ENCODE measurements at regions not wholly inside any gene's neighbourhood (a gene's known extent, or its start where the extent isn't known, plus 50 kb on each side); places are given as distances from the start of the nearest gene placed in this dataset.

DNA sequence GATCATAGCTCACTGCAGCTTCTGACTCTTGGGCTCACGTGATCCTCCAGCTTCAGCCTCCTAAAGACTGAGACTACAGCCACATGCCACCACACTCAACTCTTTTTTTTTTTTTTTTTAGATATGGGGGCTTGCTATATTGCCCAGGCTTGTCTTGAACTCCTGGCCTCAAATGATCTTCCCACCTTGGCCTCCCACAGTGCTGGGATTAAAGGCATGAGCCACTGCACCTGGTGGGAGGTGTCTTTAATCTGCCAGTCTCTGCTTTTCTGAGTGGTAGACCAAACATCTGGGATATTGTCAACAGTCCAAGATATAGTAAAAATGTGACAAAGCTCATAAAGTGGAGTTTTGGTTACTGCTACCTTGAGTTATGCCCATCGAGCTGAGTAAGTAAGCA, 104.9 kb upstream of the FOXP2 start:
- TF ChIP-seq, protein P1, sequence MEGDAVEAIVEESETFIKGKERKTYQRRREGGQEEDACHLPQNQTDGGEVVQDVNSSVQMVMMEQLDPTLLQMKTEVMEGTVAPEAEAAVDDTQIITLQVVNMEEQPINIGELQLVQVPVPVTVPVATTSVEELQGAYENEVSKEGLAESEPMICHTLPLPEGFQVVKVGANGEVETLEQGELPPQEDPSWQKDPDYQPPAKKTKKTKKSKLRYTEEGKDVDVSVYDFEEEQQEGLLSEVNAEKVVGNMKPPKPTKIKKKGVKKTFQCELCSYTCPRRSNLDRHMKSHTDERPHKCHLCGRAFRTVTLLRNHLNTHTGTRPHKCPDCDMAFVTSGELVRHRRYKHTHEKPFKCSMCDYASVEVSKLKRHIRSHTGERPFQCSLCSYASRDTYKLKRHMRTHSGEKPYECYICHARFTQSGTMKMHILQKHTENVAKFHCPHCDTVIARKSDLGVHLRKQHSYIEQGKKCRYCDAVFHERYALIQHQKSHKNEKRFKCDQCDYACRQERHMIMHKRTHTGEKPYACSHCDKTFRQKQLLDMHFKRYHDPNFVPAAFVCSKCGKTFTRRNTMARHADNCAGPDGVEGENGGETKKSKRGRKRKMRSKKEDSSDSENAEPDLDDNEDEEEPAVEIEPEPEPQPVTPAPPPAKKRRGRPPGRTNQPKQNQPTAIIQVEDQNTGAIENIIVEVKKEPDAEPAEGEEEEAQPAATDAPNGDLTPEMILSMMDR (IDR thresholded peaks at IDR 0.05; ENCODE audit: insufficient read depth, low read length), result no peak
- no peak for DNase-seq (ENCODE audit: low read depth)
- no peak overlapping the region for H3K4me3 ChIP-seq (ENCODE audit: low read depth, low read length)

DNA sequence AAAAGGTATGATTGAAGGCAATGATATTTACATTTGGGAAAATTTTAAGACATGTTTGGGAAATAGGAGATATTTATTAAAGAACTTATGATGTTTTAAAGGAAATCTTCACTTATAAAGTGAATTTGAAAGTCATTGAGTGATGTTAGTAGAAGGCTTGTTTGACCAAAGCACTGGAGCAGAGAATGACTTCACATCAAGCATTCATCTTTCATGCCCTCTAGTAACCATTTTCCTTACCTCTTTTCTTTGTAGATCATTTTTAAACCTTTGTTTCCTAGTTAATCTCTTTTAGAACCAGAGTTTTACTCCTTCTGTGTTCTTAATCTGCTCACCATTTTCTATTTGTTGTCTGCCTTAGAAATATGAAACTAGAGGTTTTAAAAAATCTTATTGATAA, 111.3 kb upstream of the FOXP2 start:
- no peak overlapping the region for H3K4me3 ChIP-seq (ENCODE audit: low read depth, low read length)
- TF ChIP-seq, protein P1 (IDR thresholded peaks at IDR 0.05; ENCODE audit: insufficient read depth, low read length), result no peak
- DNase-seq (ENCODE audit: low read depth), result no peak

DNA sequence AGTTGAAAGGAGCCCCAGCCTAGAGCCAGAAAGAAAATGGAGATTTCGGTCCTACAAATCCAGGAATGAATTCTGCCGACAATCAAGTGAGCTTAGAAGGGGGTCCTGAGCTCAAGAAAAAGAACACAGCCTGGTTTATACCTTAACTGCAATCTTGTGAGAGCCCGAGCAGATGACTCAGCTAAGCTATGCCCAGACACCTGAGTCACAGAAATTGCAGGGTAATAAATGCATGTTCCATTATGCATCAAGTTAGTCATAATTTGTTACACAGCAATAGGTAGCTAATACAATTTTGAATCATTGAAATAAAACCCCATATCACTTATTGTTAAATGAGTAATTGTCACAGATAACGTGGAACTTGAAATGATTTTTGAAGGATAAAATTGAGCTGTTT, 111.8 kb upstream of the FOXP2 start:
- TF ChIP-seq, protein P1 (IDR thresholded peaks at IDR 0.05; ENCODE audit: insufficient read depth, low read length), result no peak
- no peak for DNase-seq (ENCODE audit: low read depth)

DNA sequence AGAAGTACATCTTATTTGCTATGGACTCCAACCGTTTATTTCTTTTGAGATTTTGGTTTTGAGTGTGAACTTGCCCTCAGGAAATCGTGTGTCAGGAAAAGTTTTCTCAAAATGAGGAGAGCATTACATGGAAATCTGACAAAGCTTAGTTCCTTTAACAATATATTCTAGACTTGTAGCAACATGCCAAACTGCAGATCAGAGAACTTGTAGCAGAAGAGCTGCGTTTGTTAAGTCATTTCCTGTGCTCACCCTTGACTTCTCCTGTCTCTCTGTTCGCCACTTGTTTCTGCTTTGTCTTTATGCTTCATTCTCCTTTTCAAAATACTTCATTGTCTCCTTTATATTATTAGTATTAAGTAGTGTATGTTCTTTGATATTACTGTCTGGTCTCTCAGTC, 116.6 kb upstream of the FOXP2 start:
- DNase-seq (ENCODE audit: low read depth), result no peak
- H3K4me3 ChIP-seq (ENCODE audit: low read depth, low read length), result no peak overlapping the region
- TF ChIP-seq, protein P1 (IDR thresholded peaks at IDR 0.05; ENCODE audit: insufficient read depth, low read length), result no peak

More for the DNA sequence above, 111.8 kb upstream of the FOXP2 start:
- no peak overlapping the region for H3K4me3 ChIP-seq (ENCODE audit: low read depth, low read length)

DNA sequence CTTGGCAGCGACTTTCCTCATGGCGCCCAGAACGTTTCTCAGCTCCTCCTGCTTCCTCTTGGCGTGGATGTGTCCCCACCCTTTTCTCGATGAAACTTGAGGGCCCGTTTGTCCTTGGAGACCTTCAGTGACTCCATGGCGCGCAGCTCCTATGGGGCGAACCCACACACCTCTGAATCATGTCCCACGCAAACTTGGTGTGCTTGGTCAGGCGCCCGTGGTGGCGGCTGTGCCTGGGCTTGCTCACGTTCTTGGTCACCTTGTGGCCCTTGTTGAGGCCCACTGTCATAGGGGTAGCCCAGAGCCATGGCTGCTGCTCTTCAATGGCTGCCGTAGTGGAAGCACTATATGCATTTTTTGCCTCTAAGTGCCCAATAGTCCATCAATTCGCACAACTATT, 117.5 kb upstream of the FOXP2 start:
- DNase-seq (ENCODE audit: low read depth), result no peak
- no peak overlapping the region for H3K4me3 ChIP-seq (ENCODE audit: low read depth, low read length)
- TF ChIP-seq, protein P1 (IDR thresholded peaks at IDR 0.05; ENCODE audit: insufficient read depth, low read length), result no peak

DNA sequence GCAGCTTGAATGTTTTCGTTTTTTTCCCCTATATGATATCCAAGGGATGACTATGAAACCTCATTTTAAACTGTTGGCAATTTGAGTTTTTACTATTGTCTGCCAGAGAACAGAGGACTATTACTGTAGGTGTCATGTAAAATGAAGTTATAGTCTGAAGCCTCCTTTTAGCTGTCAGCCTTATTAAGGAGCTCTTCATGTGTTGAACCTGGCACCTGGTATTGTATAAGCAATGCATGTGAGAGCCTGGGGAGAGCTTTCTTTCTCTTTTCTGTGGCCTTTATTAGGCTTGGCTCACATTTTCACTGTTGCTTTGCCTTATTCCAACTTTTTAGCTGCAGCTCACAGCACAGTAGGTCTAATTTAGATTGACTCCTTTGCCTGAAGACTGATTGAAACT, 119.1 kb upstream of the FOXP2 start:
- no peak for DNase-seq (ENCODE audit: low read depth)

DNA sequence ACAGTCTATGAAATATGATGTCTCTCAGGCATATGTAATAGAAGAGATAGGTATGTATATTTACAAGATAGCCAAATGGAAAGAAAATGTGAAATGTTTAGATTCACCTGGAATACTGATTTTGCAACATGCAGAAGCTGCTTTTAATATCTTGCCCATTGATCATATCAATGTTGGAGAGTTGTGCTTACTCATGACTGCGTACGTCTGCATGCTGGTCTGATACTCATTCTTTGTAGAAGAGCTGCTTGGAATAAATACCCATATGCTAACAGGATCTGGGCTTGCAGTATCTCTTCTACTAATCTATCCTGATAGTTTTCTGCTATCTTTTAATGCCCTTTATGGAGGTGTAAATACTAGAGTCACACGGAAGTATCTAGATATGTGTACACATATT, 120.6 kb upstream of the FOXP2 start:
- DNase-seq (ENCODE audit: low read depth), result no peak
- no peak overlapping the region for H3K4me3 ChIP-seq (ENCODE audit: low read depth, low read length)
- TF ChIP-seq, protein P1 (IDR thresholded peaks at IDR 0.05; ENCODE audit: insufficient read depth, low read length), result no peak

More for the DNA sequence above, 119.1 kb upstream of the FOXP2 start:
- TF ChIP-seq, protein P1 (IDR thresholded peaks at IDR 0.05; ENCODE audit: insufficient read depth, low read length), result no peak
- no peak overlapping the region for H3K4me3 ChIP-seq (ENCODE audit: low read depth, low read length)
